Dermis blood vessel endothelial cell (primary cell): ENCODE measurements at regions not wholly inside any gene's neighbourhood (a gene's known extent, or its start where the extent isn't known, plus 50 kb on each side); places are given as distances from the start of the nearest gene placed in this dataset.
"Not testable (repeated sequence)": the region's sequence is repeated elsewhere in the genome, so short reads cannot be mapped to it uniquely, and the experiment has no call there.

ENCODE experiments used
- DNase-seq: peaks from one replicate; pipeline ENCODE4 v3.0.0; 2010

- peak; percentile 44 for DNase-seq
Measured at GRCh38 chr14:84036840-84037239, 1493.1 kb upstream of the FLRT2 start.

- DNase-seq = no peak
Measured at GRCh38 chr14:84037593-84037992, 1492.4 kb upstream of the FLRT2 start.

GRCh38 chr14:84040101-84040500 lies 1489.8 kb upstream of the FLRT2 start:
- DNase-seq = no peak

GRCh38 chr14:84041421-84041820 lies 1488.5 kb upstream of the FLRT2 start:
- DNase-seq = no peak

- no peak for DNase-seq
Measured at GRCh38 chr14:84042992-84043391, 1487.0 kb upstream of the FLRT2 start.

GRCh38 chr14:84064316-84065125 lies 1465.4 kb upstream of the FLRT2 start:
- DNase-seq = peak; percentile 61

GRCh38 chr14:84065811-84066210 lies 1464.1 kb upstream of the FLRT2 start:
- no peak for DNase-seq

GRCh38 chr14:84068288-84068687 lies 1461.7 kb upstream of the FLRT2 start:
- no peak for DNase-seq

GRCh38 chr14:84071061-84071460 lies 1458.9 kb upstream of the FLRT2 start:
- DNase-seq = no peak

GRCh38 chr14:84074626-84075025 lies 1455.3 kb upstream of the FLRT2 start:
- peak; percentile 41 for DNase-seq

- no peak for DNase-seq
Measured at GRCh38 chr14:84080944-84081343, 1449.0 kb upstream of the FLRT2 start.

- no peak for DNase-seq
Measured at GRCh38 chr14:84084056-84084630, 1445.8 kb upstream of the FLRT2 start.

- DNase-seq = no peak
Measured at GRCh38 chr14:84085493-84085892, 1444.5 kb upstream of the FLRT2 start.

GRCh38 chr14:84086714-84087113 lies 1443.2 kb upstream of the FLRT2 start:
- no peak for DNase-seq

- DNase-seq = peak; percentile 3
Measured at GRCh38 chr14:84087986-84088531, 1441.9 kb upstream of the FLRT2 start.

- DNase-seq = no peak
Measured at GRCh38 chr14:84090837-84091236, 1439.1 kb upstream of the FLRT2 start.

GRCh38 chr14:84095681-84096080 lies 1434.3 kb upstream of the FLRT2 start:
- DNase-seq = peak; percentile 21

GRCh38 chr14:84098261-84098660 lies 1431.7 kb upstream of the FLRT2 start:
- no peak for DNase-seq

- DNase-seq = not testable (repeated sequence)
Measured at GRCh38 chr14:84099560-84099959, 1430.4 kb upstream of the FLRT2 start.

- no peak for DNase-seq
Measured at GRCh38 chr14:84107835-84108343, 1422.1 kb upstream of the FLRT2 start.

GRCh38 chr14:84108746-84109457 lies 1421.0 kb upstream of the FLRT2 start:
- no peak for DNase-seq

GRCh38 chr14:84112589-84112988 lies 1417.4 kb upstream of the FLRT2 start:
- peak; percentile 76 for DNase-seq

- no peak for DNase-seq
Measured at GRCh38 chr14:84125676-84126075, 1404.3 kb upstream of the FLRT2 start.
